Inflammatory macrophage treated with lipopolysaccharide for 4 hours (primary cell): ENCODE measurements at regions not wholly inside any gene's neighbourhood (a gene's known extent, or its start where the extent isn't known, plus 50 kb on each side); places are given as distances from the start of the nearest gene placed in this dataset.

Experiments
- DNase-seq: peaks from one replicate; pipeline ENCODE4 v3.0.0-alpha.2; 2020

DNA sequence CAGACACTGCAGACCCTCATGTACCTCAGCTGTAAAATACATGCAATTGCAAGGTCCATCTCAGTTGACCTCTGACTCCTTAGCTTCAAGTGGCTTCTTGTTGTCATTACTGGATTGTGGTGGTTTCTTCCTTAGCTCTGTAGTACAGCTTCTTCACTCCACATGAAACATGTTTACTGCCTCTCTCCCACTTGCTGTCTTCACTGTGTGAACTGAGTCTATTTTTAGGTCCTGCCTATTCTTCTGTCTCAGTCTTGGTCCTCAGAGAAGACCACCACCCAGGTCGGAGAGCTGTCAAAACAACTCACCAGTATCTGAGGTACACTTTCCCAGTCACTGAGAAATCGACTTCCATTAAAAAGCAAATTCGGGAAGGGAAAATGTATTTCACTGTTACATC, 50.2 kb upstream of the EYA4 start:
- DNase-seq = no peak

DNA sequence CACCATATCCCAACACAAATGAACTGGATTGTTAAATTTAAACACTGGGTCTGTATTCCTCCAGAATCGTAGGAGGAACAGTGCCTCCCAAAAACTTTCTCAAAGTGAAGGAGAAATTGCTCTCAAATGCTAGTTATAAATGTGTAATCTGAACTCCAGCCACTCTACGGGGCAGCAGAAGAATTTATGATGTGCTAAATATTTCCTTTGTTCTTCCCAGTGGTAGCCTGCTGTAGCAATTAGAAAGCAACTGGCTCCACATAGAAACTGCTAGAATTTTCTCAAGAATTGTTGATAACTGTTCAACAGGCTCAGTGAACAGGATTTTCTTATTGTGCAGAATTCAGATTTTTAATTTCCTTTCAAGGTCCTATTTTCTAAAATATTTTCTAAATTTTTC, 49.8 kb upstream of the EYA4 start:
- no peak for DNase-seq
